ENCODE measurements at regions not wholly inside any gene's neighbourhood (a gene's known extent, or its start where the extent isn't known, plus 50 kb on each side); places are given as distances from the start of the nearest gene placed in this dataset.

- no peak overlapping the region for H3K4me2 ChIP-seq
- H3K9ac ChIP-seq = no peak overlapping the region
- no peak overlapping the region for H3K27ac ChIP-seq
- H3K4me3 ChIP-seq = no peak overlapping the region
- H4K20me1 ChIP-seq = no peaks in the 10 kb centered on the region
- no peaks in the 10 kb centered on the region for H3K4me1 ChIP-seq
- no peak for TF ChIP-seq Cebpa-rat (IDR thresholded peaks at IDR 0.05)
- no peaks in the 10 kb centered on the region for H3K36me3 ChIP-seq
- H3K27me3 ChIP-seq = no peaks in the 10 kb centered on the region
- H3K9me3 ChIP-seq (replicated peaks in 1 of 11) = peaks cover 0 to 16% (median 5%) of the 10 kb centered on the region in 11 experiments; a peak in 3 of 22 replicates
Observed at GRCh38 chr21:24969068-24969467, 638.2 kb downstream of the MRPL39 start.

GRCh38 chr21:24955275-24955961 is 651.9 kb downstream of the MRPL39 start:
- H3K27ac ChIP-seq = no peak overlapping the region
- no peaks in the 10 kb centered on the region for H3K36me3 ChIP-seq
- H3K4me2 ChIP-seq = no peak overlapping the region
- no peak for TF ChIP-seq Cebpa-rat (IDR thresholded peaks at IDR 0.05)
- H3K4me3 ChIP-seq = no peak overlapping the region
- no peaks in the 10 kb centered on the region for H3K9me3 ChIP-seq (replicated peaks in 1 of 11)
- H4K20me1 ChIP-seq = no peaks in the 10 kb centered on the region
- H3K9ac ChIP-seq = no peak overlapping the region
- H3K4me1 ChIP-seq = no peaks in the 10 kb centered on the region; a peak in 1 of 20 replicates
- H3K27me3 ChIP-seq = no peaks in the 10 kb centered on the region

DNA sequence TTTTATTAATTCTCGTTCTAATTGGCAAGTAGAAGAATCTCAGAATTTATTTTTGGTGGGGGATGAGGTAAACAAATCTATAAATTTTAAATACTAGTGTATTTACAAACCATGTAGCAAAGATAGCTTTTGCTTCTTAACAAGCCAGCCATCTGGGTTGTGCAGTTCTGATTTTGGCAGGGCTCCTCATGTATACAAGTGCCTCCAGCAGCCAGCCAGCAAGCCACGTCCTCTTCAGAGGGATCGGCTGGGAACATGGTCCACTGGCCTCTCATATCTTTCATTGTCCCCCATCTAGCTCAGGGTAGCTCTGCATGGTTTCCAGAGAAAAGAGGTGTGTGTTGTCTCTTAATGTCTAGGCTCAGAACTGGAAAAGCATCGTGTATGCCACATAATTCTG is 659.1 kb downstream of the MRPL39 start:
- H3K4me3 ChIP-seq = no peak overlapping the region
- no peak for TF ChIP-seq Cebpa-rat (IDR thresholded peaks at IDR 0.05)
- no peaks in the 10 kb centered on the region for H3K27me3 ChIP-seq
- no peaks in the 10 kb centered on the region for H3K9me3 ChIP-seq (replicated peaks in 1 of 11)
- H3K36me3 ChIP-seq = no peaks in the 10 kb centered on the region
- no peak overlapping the region for H3K9ac ChIP-seq
- no peaks in the 10 kb centered on the region for H3K4me1 ChIP-seq
- H3K4me2 ChIP-seq = no peak overlapping the region
- no peak overlapping the region for H3K27ac ChIP-seq
- no peaks in the 10 kb centered on the region for H4K20me1 ChIP-seq

- H3K4me1 ChIP-seq = no peaks in the 10 kb centered on the region
- H3K27ac ChIP-seq = no peak overlapping the region
- H3K27me3 ChIP-seq = no peaks in the 10 kb centered on the region
- no peak for TF ChIP-seq Cebpa-rat (IDR thresholded peaks at IDR 0.05)
- H3K36me3 ChIP-seq = no peaks in the 10 kb centered on the region
- no peaks in the 10 kb centered on the region for H3K9me3 ChIP-seq (replicated peaks in 1 of 11)
- no peak overlapping the region for H3K4me2 ChIP-seq
- no peaks in the 10 kb centered on the region for H4K20me1 ChIP-seq
- H3K4me3 ChIP-seq = no peak overlapping the region
- no peak overlapping the region for H3K9ac ChIP-seq
Observed at GRCh38 chr21:24945910-24946309, 661.4 kb downstream of the MRPL39 start.

GRCh38 chr21:24941316-24942185 is 665.7 kb downstream of the MRPL39 start:
- Histone ChIP-seq H3K27ac (no peak overlapping the region), H3K4me3 (no peak overlapping the region), H3K9me3 (replicated peaks in 1 of 11) (no peaks in the 10 kb centered on the region), H3K27me3 (no peaks in the 10 kb centered on the region), H3K9ac (no peak overlapping the region), H3K4me2 (no peak overlapping the region), H3K36me3 (no peaks in the 10 kb centered on the region), H4K20me1 (no peaks in the 10 kb centered on the region), H3K4me1 (no peaks in the 10 kb centered on the region)
- no peak for TF ChIP-seq Cebpa-rat (IDR thresholded peaks at IDR 0.05)

DNA sequence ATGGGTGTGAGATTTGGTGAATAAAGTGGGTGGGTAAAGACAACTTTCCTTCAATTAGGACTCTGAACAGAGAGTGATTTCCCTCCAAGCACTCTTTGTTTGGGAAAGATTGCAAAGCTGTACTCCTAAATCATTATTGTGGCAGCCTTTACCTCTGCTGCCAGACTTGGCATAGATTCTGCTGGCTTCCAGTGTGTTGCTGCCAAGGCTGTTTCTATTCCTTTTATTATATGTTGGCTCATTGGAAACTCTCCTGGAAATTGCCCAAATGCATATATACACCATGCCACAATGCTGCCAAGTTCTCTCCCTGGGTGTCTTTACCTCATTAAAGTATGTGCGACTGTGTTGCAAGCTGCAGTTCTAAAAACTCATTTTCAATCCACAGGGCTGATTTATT is 668.0 kb downstream of the MRPL39 start:
- Histone ChIP-seq H3K4me3 (no peak overlapping the region), H3K4me2 (no peak overlapping the region), H3K4me1 (no peaks in the 10 kb centered on the region), H3K27ac (no peak overlapping the region), H3K9ac (no peak overlapping the region), H4K20me1 (no peaks in the 10 kb centered on the region), H3K27me3 (no peaks in the 10 kb centered on the region), H3K9me3 (replicated peaks in 1 of 11) (no peaks in the 10 kb centered on the region), H3K36me3 (no peaks in the 10 kb centered on the region)
- no peak for TF ChIP-seq Cebpa-rat (IDR thresholded peaks at IDR 0.05)

GRCh38 chr21:24938573-24938972 is 668.7 kb downstream of the MRPL39 start:
- Histone ChIP-seq H3K36me3 (no peaks in the 10 kb centered on the region), H3K27ac (no peak overlapping the region), H3K4me1 (no peaks in the 10 kb centered on the region), H4K20me1 (no peaks in the 10 kb centered on the region), H3K9me3 (replicated peaks in 1 of 11) (no peaks in the 10 kb centered on the region), H3K9ac (no peak overlapping the region), H3K27me3 (no peaks in the 10 kb centered on the region), H3K4me2 (no peak overlapping the region), H3K4me3 (no peak overlapping the region)
- TF ChIP-seq Cebpa-rat (IDR thresholded peaks at IDR 0.05) = no peak

DNA sequence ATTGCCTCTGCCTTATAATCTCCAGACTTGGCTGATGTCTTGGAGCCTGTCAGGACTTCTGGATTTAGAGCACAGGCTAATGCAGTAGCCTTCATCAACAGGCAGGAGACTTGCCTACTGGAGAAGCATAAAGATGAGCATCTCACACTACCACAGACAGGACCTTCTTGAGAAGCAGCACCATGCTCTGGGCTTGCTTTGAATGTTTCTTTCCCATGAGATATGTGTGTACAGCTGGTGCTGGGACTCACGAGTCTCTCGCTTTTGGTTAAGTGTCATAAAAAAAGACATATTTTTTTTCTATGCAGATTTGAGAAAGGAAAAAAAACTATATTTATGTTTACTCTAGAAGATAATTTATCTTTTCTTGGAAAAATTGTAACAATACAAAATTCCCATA is 671.3 kb downstream of the MRPL39 start:
- Histone ChIP-seq H3K4me2 (no peak overlapping the region), H3K4me3 (no peak overlapping the region), H4K20me1 (no peaks in the 10 kb centered on the region), H3K9ac (no peak overlapping the region), H3K27ac (no peak overlapping the region), H3K27me3 (no peaks in the 10 kb centered on the region), H3K36me3 (no peaks in the 10 kb centered on the region), H3K4me1 (no peaks in the 10 kb centered on the region), H3K9me3 (replicated peaks in 1 of 11) (no peaks in the 10 kb centered on the region)
- TF ChIP-seq Cebpa-rat (IDR thresholded peaks at IDR 0.05) = no peak

- no peak for TF ChIP-seq Cebpa-rat (IDR thresholded peaks at IDR 0.05)
- H3K4me1 ChIP-seq = no peaks in the 10 kb centered on the region
- H3K9me3 ChIP-seq (replicated peaks in 1 of 11) = no peaks in the 10 kb centered on the region
- H3K36me3 ChIP-seq = no peaks in the 10 kb centered on the region
- no peak overlapping the region for H3K9ac ChIP-seq
- H3K4me3 ChIP-seq = no peak overlapping the region
- no peak overlapping the region for H3K27ac ChIP-seq
- no peak overlapping the region for H3K4me2 ChIP-seq
- H4K20me1 ChIP-seq = no peaks in the 10 kb centered on the region
- H3K27me3 ChIP-seq = no peaks in the 10 kb centered on the region
Observed at GRCh38 chr21:24910591-24910990, 696.7 kb downstream of the MRPL39 start.

Measured in BLaER1 treated with 17β-estradiol and CSF1 and Interleukin-3, amounts not matched to agents 10 nM and 100 nM (cell line).